Karpas-422 (cell line): ENCODE measurements at regions not wholly inside any gene's neighbourhood (a gene's known extent, or its start where the extent isn't known, plus 50 kb on each side); places are given as distances from the start of the nearest gene placed in this dataset.

ENCODE experiments used
- DNase-seq: peaks from one replicate; pipeline ENCODE4 v3.0.0-alpha.2; 2015
- H2AFZ ChIP-seq: fragments of 200-600 bp; sonication (generic); 2 replicates; pipeline ENCODE4 v1.6.1; 2014; ENCODE audit warnings: antibody characterized with exemption, low read length, mixed read lengths
- H3K27ac ChIP-seq: fragments of 200-600 bp; sonication (generic); 2 replicates; pipeline ENCODE4 v1.5.1; 2014; ENCODE audit warnings: mild to moderate bottlenecking, low read length, moderate library complexity
- H3K27me3 ChIP-seq: fragments of 200-600 bp; sonication (generic); 2 replicates; pipeline ENCODE4 v1.6.1; 2014; ENCODE audit warnings: low read length, mixed read lengths
- H3K36me3 ChIP-seq: fragments of 200-600 bp; sonication (generic); 2 replicates; pipeline ENCODE4 v1.6.1; 2014; ENCODE audit warnings: low read length, mixed read lengths; ENCODE audit not compliant: insufficient read depth
- H3K4me1 ChIP-seq: fragments of 200-600 bp; sonication (generic); 2 replicates; pipeline ENCODE4 v1.6.1; 2014; ENCODE audit warnings: mild to moderate bottlenecking, low read length, mixed read lengths
- H3K4me2 ChIP-seq: fragments of 200-600 bp; sonication (generic); 2 replicates; pipeline ENCODE4 v1.6.1; 2014; ENCODE audit warnings: low read length, low read depth, mild to moderate bottlenecking; ENCODE audit not compliant: poor library complexity, severe bottlenecking
- H3K4me3 ChIP-seq: fragments of 200-600 bp; sonication (generic); 2 replicates; pipeline ENCODE4 v1.5.1; 2014; ENCODE audit warnings: mild to moderate bottlenecking, antibody characterized with exemption, low read length, mixed read lengths
- H3K79me2 ChIP-seq: fragments of 200-600 bp; sonication (generic); 2 replicates; pipeline ENCODE4 v1.6.1; 2014; ENCODE audit warnings: mild to moderate bottlenecking, low read length, mixed read lengths
- H3K9ac ChIP-seq: fragments of 200-600 bp; sonication (generic); 2 replicates; pipeline ENCODE4 v1.6.0; 2014; ENCODE audit warnings: low read length
- H3K9me2 ChIP-seq: fragments of 200-600 bp; sonication (generic), shearing (Covaris generic); replicated peaks from 2 replicates; pipeline ENCODE4 v1.6.0; 2014; ENCODE audit warnings: mild to moderate bottlenecking, low read length, moderate library complexity; ENCODE audit not compliant: insufficient read depth
- H3K9me3 ChIP-seq: fragments of 300-700, 200-600 bp; sonication (generic); 2 replicates; pipeline ENCODE4 v1.6.1; 2014; ENCODE audit warnings: low read length, mixed read lengths
- H4K20me1 ChIP-seq: fragments of 200-600 bp; sonication (generic); 2 replicates; pipeline ENCODE4 v1.6.1; 2014; ENCODE audit warnings: mild to moderate bottlenecking, antibody characterized with exemption, low read length, low read depth; ENCODE audit not compliant: insufficient read depth

DNA sequence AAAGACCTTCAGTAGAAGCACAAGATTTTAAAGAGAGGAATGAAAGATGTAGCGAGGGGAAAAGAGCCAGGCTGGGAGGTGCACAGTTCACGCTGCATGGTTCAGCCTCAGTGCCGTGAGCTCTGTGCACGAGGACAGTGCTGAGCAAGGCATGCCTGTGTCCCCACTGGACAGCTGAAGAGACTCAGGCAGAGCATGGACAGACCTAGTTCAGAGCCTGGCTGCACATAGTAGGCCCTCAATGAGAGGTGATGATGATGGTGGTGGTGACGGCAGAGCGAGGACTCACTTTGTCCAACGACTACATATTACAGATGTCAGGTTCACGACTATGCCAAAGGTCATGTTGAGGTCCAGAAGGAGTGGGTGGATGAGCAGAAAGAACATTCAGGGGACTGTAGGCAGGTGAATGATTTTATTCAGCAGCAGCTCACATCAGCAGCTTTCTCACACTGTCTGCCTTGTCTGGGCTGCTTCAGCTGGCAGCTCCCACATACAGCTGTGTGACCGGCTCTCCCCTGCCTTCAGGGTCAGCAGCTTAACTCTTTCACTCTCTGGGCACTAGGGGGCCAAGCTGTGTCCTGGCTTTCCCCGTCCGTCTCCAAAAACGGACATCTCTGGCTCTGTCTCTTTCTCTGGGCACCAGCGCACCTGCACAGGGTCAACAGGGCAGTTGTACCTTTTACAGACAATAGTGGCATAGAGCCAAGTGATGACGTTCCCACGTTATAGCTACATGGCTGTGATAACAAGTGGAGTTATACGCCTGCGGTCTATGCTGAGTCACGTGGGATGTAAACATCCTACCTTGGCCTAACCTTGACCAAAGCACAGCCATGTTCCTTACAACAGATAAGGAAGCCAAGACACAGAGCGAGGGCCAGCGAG, 83.4 kb upstream of the KCNK12 start:
- H2AFZ ChIP-seq, result no peak overlapping the region; the same call in 1 of the 2 replicates
- 0 out of 2 replicates have a peak, but pooled peaks cover 6% of the 10 kb centered on the region for H3K79me2 ChIP-seq
- H3K4me1 ChIP-seq, result peaks cover 68% of the 10 kb centered on the region
- H3K9me3 ChIP-seq, result no peaks in the 10 kb centered on the region
- DNase-seq, result peak; percentile 87
- peak overlapping the region; percentile 8; the same call in 1 of the 2 replicates for H3K4me3 ChIP-seq
- H3K4me2 ChIP-seq, result peak overlapping the region; percentile 92
- H3K27me3 ChIP-seq, result no peaks in the 10 kb centered on the region
- no peaks in the 10 kb centered on the region for H3K36me3 ChIP-seq
- H3K9me2 ChIP-seq, result no peaks in the 10 kb centered on the region
- no peaks in the 10 kb centered on the region for H4K20me1 ChIP-seq
- peak overlapping the region; percentile 99 for H3K27ac ChIP-seq
- H3K9ac ChIP-seq, result peak overlapping the region; percentile 70

DNA sequence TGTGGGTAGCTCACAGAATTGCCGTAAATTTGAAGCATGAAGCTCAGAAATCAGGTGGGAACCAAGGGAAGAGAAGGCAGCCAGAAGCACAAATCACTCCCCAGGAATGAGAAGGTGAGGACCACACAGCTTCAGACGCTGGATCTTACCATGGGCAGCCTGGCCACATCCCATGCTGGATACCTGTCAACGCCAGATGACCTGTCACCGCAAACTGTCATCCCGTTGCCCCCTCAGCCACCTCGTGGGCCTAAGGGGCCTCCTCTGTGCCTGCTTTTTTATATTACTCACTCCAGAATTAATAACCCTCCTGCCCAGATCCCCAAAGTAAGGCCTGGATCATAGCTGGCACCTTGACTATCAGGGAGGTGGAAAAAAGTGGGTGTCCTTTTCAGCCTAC, 82.3 kb upstream of the KCNK12 start:
- Histone ChIP-seq H4K20me1 (no peaks in the 10 kb centered on the region), H3K27ac (peak overlapping the region; percentile 99), H3K4me2 (peak overlapping the region; percentile 92), H3K4me3 (no peak overlapping the region), H3K9me3 (no peaks in the 10 kb centered on the region), H3K79me2 (0 out of 2 replicates have a peak, but pooled peaks cover 6% of the 10 kb centered on the region), H3K36me3 (no peaks in the 10 kb centered on the region), H3K9me2 (no peaks in the 10 kb centered on the region), H3K27me3 (no peaks in the 10 kb centered on the region), H3K4me1 (peaks cover 57% of the 10 kb centered on the region), H2AFZ (no peak overlapping the region), H3K9ac (peak overlapping the region; percentile 70)
- DNase-seq, result no peak

DNA sequence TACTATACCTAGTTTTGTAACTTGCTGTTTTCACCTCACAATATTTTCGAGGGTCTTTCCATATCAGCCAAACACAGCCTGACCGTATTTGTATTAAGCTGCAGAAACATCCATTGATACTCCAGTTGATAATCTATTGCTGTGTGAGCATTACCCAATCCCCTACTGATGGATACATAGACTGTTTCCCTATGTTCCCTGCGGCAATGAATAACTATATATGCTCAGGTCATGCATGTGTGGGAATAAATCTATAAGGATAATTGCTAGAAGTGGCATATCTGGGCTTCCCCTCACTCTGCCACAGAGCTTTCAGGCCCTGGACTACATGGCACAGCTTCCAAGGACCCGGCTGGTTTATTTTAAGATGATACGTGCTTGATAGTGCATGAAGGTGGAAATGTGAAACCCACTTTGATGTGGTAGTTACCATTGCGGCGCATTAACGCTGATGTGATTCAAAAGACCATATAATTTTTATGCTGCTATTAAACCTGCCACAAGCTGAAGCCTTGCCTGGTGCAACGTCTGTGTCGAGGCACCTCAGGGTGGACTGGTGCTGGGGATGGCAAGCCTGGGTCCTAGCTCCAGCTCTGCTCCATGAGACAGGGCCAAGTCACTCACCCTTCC, 81.4 kb upstream of the KCNK12 start:
- Histone ChIP-seq H3K4me3 (no peak overlapping the region), H3K4me2 (no peak overlapping the region), H3K79me2 (0 out of 2 replicates have a peak, but pooled peaks cover 6% of the 10 kb centered on the region), H3K9me3 (no peaks in the 10 kb centered on the region), H4K20me1 (no peaks in the 10 kb centered on the region), H3K9me2 (no peaks in the 10 kb centered on the region), H3K9ac (no peak overlapping the region), H3K36me3 (no peaks in the 10 kb centered on the region), H3K27ac (no peak overlapping the region), H3K27me3 (no peaks in the 10 kb centered on the region), H3K4me1 (peaks cover 48% of the 10 kb centered on the region), H2AFZ (no peak overlapping the region)
- no peak for DNase-seq

- Histone ChIP-seq H3K9me3 (no peaks in the 10 kb centered on the region), H3K9ac (no peak overlapping the region), H3K4me2 (no peak overlapping the region)
These were observed 80.5 kb upstream of the KCNK12 start for GRCh38 chr2:47651296-47651695.

GRCh38 chr2:47650001-47650535, 79.3 kb upstream of the KCNK12 start:
- Histone ChIP-seq H3K36me3 (no peaks in the 10 kb centered on the region), H3K9ac (no peak overlapping the region), H3K4me3 (no peak overlapping the region), H3K4me2 (no peak overlapping the region), H3K9me2 (no peaks in the 10 kb centered on the region), H3K79me2 (no peaks in the 10 kb centered on the region), H4K20me1 (no peaks in the 10 kb centered on the region), H2AFZ (no peak overlapping the region), H3K4me1 (peaks cover 34% of the 10 kb centered on the region), H3K27ac (no peak overlapping the region), H3K27me3 (no peaks in the 10 kb centered on the region), H3K9me3 (no peaks in the 10 kb centered on the region)
- no peak for DNase-seq

More at GRCh38 chr2:47651296-47651695, 80.5 kb upstream of the KCNK12 start:
- H3K36me3 ChIP-seq, result no peaks in the 10 kb centered on the region
- H2AFZ ChIP-seq, result no peak overlapping the region
- peaks cover 40% of the 10 kb centered on the region for H3K4me1 ChIP-seq
- H4K20me1 ChIP-seq, result no peaks in the 10 kb centered on the region
- H3K79me2 ChIP-seq, result 0 out of 2 replicates have a peak, but pooled peaks cover 6% of the 10 kb centered on the region
- no peak for DNase-seq
- no peak overlapping the region for H3K27ac ChIP-seq
- H3K9me2 ChIP-seq, result no peaks in the 10 kb centered on the region
- no peak overlapping the region for H3K4me3 ChIP-seq
- no peaks in the 10 kb centered on the region for H3K27me3 ChIP-seq

- H3K4me1 ChIP-seq, result peaks cover 26% of the 10 kb centered on the region
These were observed 74.5 kb upstream of the KCNK12 start for GRCh38 chr2:47645246-47645645.

GRCh38 chr2:47644351-47644750, 73.6 kb upstream of the KCNK12 start:
- Histone ChIP-seq H3K4me1 (peaks cover 26% of the 10 kb centered on the region), H3K9me2 (peaks cover 3% of the 10 kb centered on the region; the same call in 1 of the 2 replicates), H3K79me2 (no peaks in the 10 kb centered on the region), H2AFZ (no peak overlapping the region), H3K27ac (peak overlapping the region; percentile 6; the same call in 1 of the 2 replicates), H3K9me3 (no peaks in the 10 kb centered on the region), H4K20me1 (no peaks in the 10 kb centered on the region), H3K4me2 (peak overlapping the region; percentile 20), H3K27me3 (no peaks in the 10 kb centered on the region), H3K4me3 (no peak overlapping the region), H3K36me3 (no peaks in the 10 kb centered on the region), H3K9ac (no peak overlapping the region)
- no peak for DNase-seq

More at GRCh38 chr2:47645246-47645645, 74.5 kb upstream of the KCNK12 start:
- Histone ChIP-seq H3K4me3 (no peak overlapping the region), H2AFZ (no peak overlapping the region), H3K4me2 (peak overlapping the region; percentile 20), H3K27ac (no peak overlapping the region), H3K79me2 (no peaks in the 10 kb centered on the region), H3K9me2 (peaks cover 3% of the 10 kb centered on the region; the same call in 1 of the 2 replicates), H3K36me3 (no peaks in the 10 kb centered on the region), H3K9me3 (no peaks in the 10 kb centered on the region), H3K9ac (no peak overlapping the region), H3K27me3 (no peaks in the 10 kb centered on the region), H4K20me1 (no peaks in the 10 kb centered on the region)
- no peak for DNase-seq

GRCh38 chr2:47641366-47641765, 70.6 kb upstream of the KCNK12 start:
- Histone ChIP-seq H2AFZ (no peak overlapping the region), H3K79me2 (no peaks in the 10 kb centered on the region), H3K9me2 (peaks cover 3% of the 10 kb centered on the region; the same call in 1 of the 2 replicates), H3K27me3 (no peaks in the 10 kb centered on the region), H3K36me3 (no peaks in the 10 kb centered on the region), H3K4me2 (peak overlapping the region; percentile 6), H3K4me3 (no peak overlapping the region), H4K20me1 (no peaks in the 10 kb centered on the region), H3K9ac (no peak overlapping the region), H3K4me1 (peaks cover 26% of the 10 kb centered on the region), H3K9me3 (peaks cover 13% of the 10 kb centered on the region), H3K27ac (no peak overlapping the region)
- no peak for DNase-seq
